Activated gamma-delta T cell treated with Interleukin-2 at 50 U/mL for 16 hours (primary cell): ENCODE measurements at regions not wholly inside any gene's neighbourhood (a gene's known extent, or its start where the extent isn't known, plus 50 kb on each side); places are given as distances from the start of the nearest gene placed in this dataset.

Experiments
- DNase-seq: peaks from one replicate; pipeline ENCODE4 v3.0.0-alpha.2; 2020

- no peak for DNase-seq
Measured at GRCh38 chr21:22627911-22628310, 1629.7 kb downstream of the NCAM2 start.

- DNase-seq: no peak
Measured at GRCh38 chr21:22630953-22631465, 1632.8 kb downstream of the NCAM2 start.

- no peak for DNase-seq
Measured at GRCh38 chr21:22632176-22632575, 1634.0 kb downstream of the NCAM2 start.

- no peak for DNase-seq
Measured at GRCh38 chr21:22649246-22649645, 1651.0 kb downstream of the NCAM2 start.

GRCh38 chr21:22650226-22650625, 1652.0 kb downstream of the NCAM2 start:
- no peak for DNase-seq

GRCh38 chr21:22657781-22658180, 1659.6 kb downstream of the NCAM2 start:
- DNase-seq: no peak

- DNase-seq: no peak
Measured at GRCh38 chr21:22670148-22670547, 1671.9 kb downstream of the NCAM2 start.

GRCh38 chr21:22679207-22679606, 1681.0 kb downstream of the NCAM2 start:
- no peak for DNase-seq

- no peak for DNase-seq
Measured at GRCh38 chr21:22691658-22692057, 1693.4 kb downstream of the NCAM2 start.

- no peak for DNase-seq
Measured at GRCh38 chr21:22703521-22703920, 1705.3 kb downstream of the NCAM2 start.

GRCh38 chr21:22710721-22711120, 1712.5 kb downstream of the NCAM2 start:
- DNase-seq: no peak

GRCh38 chr21:22711636-22712035, 1713.4 kb downstream of the NCAM2 start:
- DNase-seq: no peak

GRCh38 chr21:22725436-22725835, 1727.2 kb downstream of the NCAM2 start:
- DNase-seq: no peak

- no peak for DNase-seq
Measured at GRCh38 chr21:22728091-22728490, 1729.9 kb downstream of the NCAM2 start.

- no peak for DNase-seq
Measured at GRCh38 chr21:22743085-22743484, 1744.9 kb downstream of the NCAM2 start.

- DNase-seq: no peak
Measured at GRCh38 chr21:22754746-22755145, 1756.5 kb downstream of the NCAM2 start.

GRCh38 chr21:22758478-22758877, 1760.3 kb downstream of the NCAM2 start:
- DNase-seq: no peak

GRCh38 chr21:22762463-22762862, 1764.3 kb downstream of the NCAM2 start:
- no peak for DNase-seq

- no peak for DNase-seq
Measured at GRCh38 chr21:22763442-22763841, 1765.2 kb downstream of the NCAM2 start.

- DNase-seq: no peak
Measured at GRCh38 chr21:22764222-22764621, 1766.0 kb downstream of the NCAM2 start.

- no peak for DNase-seq
Measured at GRCh38 chr21:22791376-22791775, 1793.2 kb downstream of the NCAM2 start.

GRCh38 chr21:22791986-22792560, 1793.9 kb downstream of the NCAM2 start:
- DNase-seq: no peak

- DNase-seq: no peak
Measured at GRCh38 chr21:22795091-22795490, 1796.9 kb downstream of the NCAM2 start.

- DNase-seq: no peak
Measured at GRCh38 chr21:22795644-22796043, 1797.4 kb downstream of the NCAM2 start.

GRCh38 chr21:22796147-22796546, 1797.9 kb downstream of the NCAM2 start:
- no peak for DNase-seq
